HL-60 (cell line): ENCODE measurements at regions not wholly inside any gene's neighbourhood (a gene's known extent, or its start where the extent isn't known, plus 50 kb on each side); places are given as distances from the start of the nearest gene placed in this dataset.

Source experiments
- DNase-seq, 2 experiments: peaks; one replicate each; pipeline ENCODE4 v3.0.0-alpha.2; 2010 to 2020; ENCODE audit warnings: low read depth in 1 of 2, low spot score in 1 of 2
- H3K27ac ChIP-seq: fragments of 250-450 bp; sonication (Bioruptor Pico); replicated peaks from 2 replicates; pipeline ENCODE4 v1.5.1; 2020; ENCODE audit warnings: mild to moderate bottlenecking, moderate library complexity
- H3K27me3 ChIP-seq: fragments of 250-450 bp; sonication (Bioruptor Pico); 2 replicates; pipeline ENCODE4 v1.5.1; 2021; ENCODE audit warnings: mild to moderate bottlenecking, moderate library complexity; ENCODE audit not compliant: insufficient read depth, poor library complexity, severe bottlenecking
- H3K4me3 ChIP-seq: replicated peaks from 2 replicates; pipeline ENCODE4 v1.5.1; 2011; ENCODE audit warnings: mild to moderate bottlenecking, control low read depth, low read length; ENCODE audit not compliant: insufficient read depth
- GABPA ChIP-seq: IDR thresholded peaks from 2 replicates; pipeline ENCODE4 v1.6.1; 2012; ENCODE audit warnings: low read depth
- POLR2AphosphoS5 ChIP-seq: IDR thresholded peaks from 2 replicates; pipeline ENCODE4 v1.6.1; 2012; ENCODE audit warnings: low read depth
- SPI1 ChIP-seq: IDR thresholded peaks from 2 replicates; pipeline ENCODE4 v1.6.1; 2012; ENCODE audit warnings: low read depth, mild to moderate bottlenecking, borderline replicate concordance
- TF ChIP-seq, protein P1 (sequence below): IDR thresholded peaks from one replicate; pipeline ENCODE4 v1.5.1; 2011; ENCODE audit warnings: low read length, control low read depth, inconsistent platforms; ENCODE audit not compliant: insufficient read depth
- TF ChIP-seq, protein P2 (sequence below): IDR thresholded peaks from 2 replicates; pipeline ENCODE4 v1.6.1; 2012; ENCODE audit warnings: low read depth; ENCODE audit not compliant: insufficient replicate concordance

DNA sequence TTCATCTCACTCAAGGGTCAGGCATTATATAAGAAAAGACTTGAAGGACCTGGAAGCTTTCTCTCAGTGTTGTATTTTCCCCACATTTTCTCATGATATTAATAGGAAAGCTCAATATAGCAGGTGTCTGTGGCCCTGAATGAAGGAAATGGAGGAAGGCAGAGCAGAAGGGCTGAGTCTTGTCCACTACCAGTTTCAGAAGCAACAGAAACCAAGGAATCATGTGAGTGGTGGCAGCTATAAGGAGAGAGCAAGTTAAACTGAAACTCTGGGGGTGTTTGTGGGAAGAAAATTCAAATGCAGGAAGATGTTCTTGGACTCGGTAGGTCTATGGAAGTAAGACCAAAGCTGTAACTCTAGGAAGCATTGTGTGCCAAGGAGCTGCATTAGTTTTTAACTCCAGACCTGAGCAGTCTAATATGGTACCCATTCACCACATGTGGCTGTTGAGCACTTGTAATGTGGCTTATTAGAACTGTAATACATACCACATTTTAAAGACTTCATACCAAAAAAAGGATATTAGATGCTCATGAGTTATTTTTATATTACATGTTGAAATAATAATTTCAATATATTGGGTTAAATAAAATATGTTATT lies 278.8 kb upstream of the GADL1 start:
- no peaks in the 10 kb centered on the region for H3K27me3 ChIP-seq
- no peak overlapping the region for H3K27ac ChIP-seq
- no peak for DNase-seq
- no peak for TF ChIP-seq GABPA
- TF ChIP-seq, protein P1, sequence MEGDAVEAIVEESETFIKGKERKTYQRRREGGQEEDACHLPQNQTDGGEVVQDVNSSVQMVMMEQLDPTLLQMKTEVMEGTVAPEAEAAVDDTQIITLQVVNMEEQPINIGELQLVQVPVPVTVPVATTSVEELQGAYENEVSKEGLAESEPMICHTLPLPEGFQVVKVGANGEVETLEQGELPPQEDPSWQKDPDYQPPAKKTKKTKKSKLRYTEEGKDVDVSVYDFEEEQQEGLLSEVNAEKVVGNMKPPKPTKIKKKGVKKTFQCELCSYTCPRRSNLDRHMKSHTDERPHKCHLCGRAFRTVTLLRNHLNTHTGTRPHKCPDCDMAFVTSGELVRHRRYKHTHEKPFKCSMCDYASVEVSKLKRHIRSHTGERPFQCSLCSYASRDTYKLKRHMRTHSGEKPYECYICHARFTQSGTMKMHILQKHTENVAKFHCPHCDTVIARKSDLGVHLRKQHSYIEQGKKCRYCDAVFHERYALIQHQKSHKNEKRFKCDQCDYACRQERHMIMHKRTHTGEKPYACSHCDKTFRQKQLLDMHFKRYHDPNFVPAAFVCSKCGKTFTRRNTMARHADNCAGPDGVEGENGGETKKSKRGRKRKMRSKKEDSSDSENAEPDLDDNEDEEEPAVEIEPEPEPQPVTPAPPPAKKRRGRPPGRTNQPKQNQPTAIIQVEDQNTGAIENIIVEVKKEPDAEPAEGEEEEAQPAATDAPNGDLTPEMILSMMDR, result no peak
- no peak for TF ChIP-seq POLR2AphosphoS5
- TF ChIP-seq SPI1, result no peak
- TF ChIP-seq, protein P2, sequence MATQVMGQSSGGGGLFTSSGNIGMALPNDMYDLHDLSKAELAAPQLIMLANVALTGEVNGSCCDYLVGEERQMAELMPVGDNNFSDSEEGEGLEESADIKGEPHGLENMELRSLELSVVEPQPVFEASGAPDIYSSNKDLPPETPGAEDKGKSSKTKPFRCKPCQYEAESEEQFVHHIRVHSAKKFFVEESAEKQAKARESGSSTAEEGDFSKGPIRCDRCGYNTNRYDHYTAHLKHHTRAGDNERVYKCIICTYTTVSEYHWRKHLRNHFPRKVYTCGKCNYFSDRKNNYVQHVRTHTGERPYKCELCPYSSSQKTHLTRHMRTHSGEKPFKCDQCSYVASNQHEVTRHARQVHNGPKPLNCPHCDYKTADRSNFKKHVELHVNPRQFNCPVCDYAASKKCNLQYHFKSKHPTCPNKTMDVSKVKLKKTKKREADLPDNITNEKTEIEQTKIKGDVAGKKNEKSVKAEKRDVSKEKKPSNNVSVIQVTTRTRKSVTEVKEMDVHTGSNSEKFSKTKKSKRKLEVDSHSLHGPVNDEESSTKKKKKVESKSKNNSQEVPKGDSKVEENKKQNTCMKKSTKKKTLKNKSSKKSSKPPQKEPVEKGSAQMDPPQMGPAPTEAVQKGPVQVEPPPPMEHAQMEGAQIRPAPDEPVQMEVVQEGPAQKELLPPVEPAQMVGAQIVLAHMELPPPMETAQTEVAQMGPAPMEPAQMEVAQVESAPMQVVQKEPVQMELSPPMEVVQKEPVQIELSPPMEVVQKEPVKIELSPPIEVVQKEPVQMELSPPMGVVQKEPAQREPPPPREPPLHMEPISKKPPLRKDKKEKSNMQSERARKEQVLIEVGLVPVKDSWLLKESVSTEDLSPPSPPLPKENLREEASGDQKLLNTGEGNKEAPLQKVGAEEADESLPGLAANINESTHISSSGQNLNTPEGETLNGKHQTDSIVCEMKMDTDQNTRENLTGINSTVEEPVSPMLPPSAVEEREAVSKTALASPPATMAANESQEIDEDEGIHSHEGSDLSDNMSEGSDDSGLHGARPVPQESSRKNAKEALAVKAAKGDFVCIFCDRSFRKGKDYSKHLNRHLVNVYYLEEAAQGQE, result no peak
- no peak overlapping the region for H3K4me3 ChIP-seq

DNA sequence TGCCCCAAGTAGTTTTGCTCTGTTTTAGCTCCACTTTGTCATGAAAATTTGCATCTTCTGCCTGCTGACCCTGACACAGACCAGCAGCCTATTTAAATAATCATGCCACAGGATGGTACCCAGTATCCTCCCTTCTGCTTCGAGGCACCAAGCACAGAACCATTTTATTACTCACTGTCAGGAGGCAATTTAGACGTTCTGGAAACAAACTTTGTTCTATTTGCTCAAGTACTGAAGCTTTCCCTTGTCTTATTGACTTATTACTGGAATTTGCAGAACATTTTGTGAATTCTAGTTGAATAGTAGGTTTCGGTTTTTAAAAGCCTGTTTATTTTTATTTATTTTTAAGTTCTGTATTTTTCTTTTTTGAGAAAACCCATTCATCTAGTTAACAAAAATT lies 279.6 kb upstream of the GADL1 start:
- Histone ChIP-seq H3K27me3 (no peaks in the 10 kb centered on the region), H3K4me3 (no peak overlapping the region), H3K27ac (no peak overlapping the region)
- DNase-seq, result no peak
- TF ChIP-seq POLR2AphosphoS5 (no peak), SPI1 (no peak), GABPA (no peak)
- TF ChIP-seq, protein P2, result no peak
- TF ChIP-seq, protein P1, result no peak

DNA sequence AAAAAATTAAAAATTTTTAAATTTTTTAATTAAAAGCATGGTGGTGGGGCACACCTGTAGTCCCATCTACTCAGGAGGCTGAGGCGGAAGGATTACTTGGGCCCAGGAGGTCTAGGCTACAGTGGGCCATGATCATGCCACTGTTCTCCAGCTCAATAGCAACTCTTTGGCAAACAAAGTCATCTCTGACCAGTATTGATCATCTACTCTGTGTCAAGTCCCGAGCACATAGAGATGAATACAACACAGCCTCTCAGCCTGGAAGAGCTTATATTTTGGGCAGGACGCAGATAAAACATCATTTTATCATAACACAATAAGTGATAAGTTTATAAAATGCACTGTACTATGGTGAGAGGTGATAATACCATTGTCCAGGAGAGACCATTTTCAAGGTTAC lies 281.6 kb upstream of the GADL1 start:
- DNase-seq, result no peak
- Histone ChIP-seq H3K27me3 (no peaks in the 10 kb centered on the region), H3K4me3 (no peak overlapping the region), H3K27ac (no peak overlapping the region)
- TF ChIP-seq, protein P1, result no peak
- TF ChIP-seq SPI1 (no peak), GABPA (no peak), POLR2AphosphoS5 (no peak)
- TF ChIP-seq, protein P2, result no peak
